ENCODE measurements at regions not wholly inside any gene's neighbourhood (a gene's known extent, or its start where the extent isn't known, plus 50 kb on each side); places are given as distances from the start of the nearest gene placed in this dataset.
"Not testable (repeated sequence)": the region's sequence is repeated elsewhere in the genome, so short reads cannot be mapped to it uniquely, and the experiment has no call there.

GRCh38 chr14:45558183-45558582 lies 305.2 kb upstream of the MIS18BP1 start:
- DNase-seq (ENCODE audit: low spot score), result no peak
- Mint-ChIP-seq H3K9me3 (peaks cover 9% of the 10 kb centered on the region), H3K27ac (no peak overlapping the region), H3K4me1 (ENCODE audit: low read depth) (no peaks in the 10 kb centered on the region), H3K36me3 (ENCODE audit: low read depth) (no peaks in the 10 kb centered on the region), H3K4me3 (ENCODE audit: low read depth) (no peak overlapping the region), H3K27me3 (ENCODE audit: low read depth) (no peaks in the 10 kb centered on the region)
- intact Hi-C loops (cut with micrococcal nuclease), result no loop called here

GRCh38 chr14:45553981-45554380 lies 301.0 kb upstream of the MIS18BP1 start:
- no peaks in the 10 kb centered on the region for H3K4me1 Mint-ChIP-seq (ENCODE audit: low read depth)
- no peak overlapping the region for H3K4me3 Mint-ChIP-seq (ENCODE audit: low read depth)
- no peak for DNase-seq (ENCODE audit: low spot score)
- intact Hi-C loops (cut with micrococcal nuclease), result no loop called here
- H3K36me3 Mint-ChIP-seq (ENCODE audit: low read depth), result no peaks in the 10 kb centered on the region
- H3K27ac Mint-ChIP-seq, result no peak overlapping the region
- H3K27me3 Mint-ChIP-seq (ENCODE audit: low read depth), result no peaks in the 10 kb centered on the region
- peaks cover 26% of the 10 kb centered on the region for H3K9me3 Mint-ChIP-seq

GRCh38 chr14:45551240-45551820 lies 298.3 kb upstream of the MIS18BP1 start:
- H3K4me3 Mint-ChIP-seq (ENCODE audit: low read depth); H3K27ac Mint-ChIP-seq; H3K36me3 Mint-ChIP-seq (ENCODE audit: low read depth); H3K27me3 Mint-ChIP-seq (ENCODE audit: low read depth); intact Hi-C loops (cut with micrococcal nuclease); H3K4me1 Mint-ChIP-seq (ENCODE audit: low read depth); DNase-seq (ENCODE audit: low spot score): not testable (repeated sequence)
- H3K9me3 Mint-ChIP-seq, result peaks cover 24% of the 10 kb centered on the region

GRCh38 chr14:45531022-45531421 lies 278.0 kb upstream of the MIS18BP1 start:
- Mint-ChIP-seq H3K27ac (no peak overlapping the region), H3K4me3 (ENCODE audit: low read depth) (no peak overlapping the region), H3K4me1 (ENCODE audit: low read depth) (no peaks in the 10 kb centered on the region), H3K36me3 (ENCODE audit: low read depth) (no peaks in the 10 kb centered on the region), H3K9me3 (peaks cover 17% of the 10 kb centered on the region), H3K27me3 (ENCODE audit: low read depth) (no peaks in the 10 kb centered on the region)
- DNase-seq (ENCODE audit: low spot score), result no peak
- intact Hi-C loops (cut with micrococcal nuclease), result no loop called here

GRCh38 chr14:45526715-45527549 lies 273.9 kb upstream of the MIS18BP1 start:
- H3K27me3 Mint-ChIP-seq (ENCODE audit: low read depth), result no peaks in the 10 kb centered on the region
- intact Hi-C loops (cut with micrococcal nuclease), result loop anchor here (5.0 kb wide), 1 partner anchor 100 kb away; no protein-coding TSS in a partner anchor
- no peaks in the 10 kb centered on the region for H3K36me3 Mint-ChIP-seq (ENCODE audit: low read depth)
- peaks cover 12% of the 10 kb centered on the region for H3K9me3 Mint-ChIP-seq
- no peak for DNase-seq (ENCODE audit: low spot score)
- no peaks in the 10 kb centered on the region for H3K4me1 Mint-ChIP-seq (ENCODE audit: low read depth)
- H3K27ac Mint-ChIP-seq, result no peak overlapping the region
- H3K4me3 Mint-ChIP-seq (ENCODE audit: low read depth), result no peak overlapping the region

- Mint-ChIP-seq H3K27me3 (ENCODE audit: low read depth) (no peaks in the 10 kb centered on the region), H3K4me1 (ENCODE audit: low read depth) (no peaks in the 10 kb centered on the region), H3K9me3 (peaks cover 15% of the 10 kb centered on the region), H3K36me3 (ENCODE audit: low read depth) (no peaks in the 10 kb centered on the region), H3K27ac (no peak overlapping the region), H3K4me3 (ENCODE audit: low read depth) (no peak overlapping the region)
- intact Hi-C loops (cut with micrococcal nuclease), result no loop called here
- no peak for DNase-seq (ENCODE audit: low spot score)
These were observed 266.8 kb upstream of the MIS18BP1 start for GRCh38 chr14:45519766-45520165.

GRCh38 chr14:45492876-45493275 lies 239.9 kb upstream of the MIS18BP1 start:
- H3K4me1 Mint-ChIP-seq (ENCODE audit: low read depth), result no peaks in the 10 kb centered on the region
- intact Hi-C loops (cut with micrococcal nuclease), result no loop called here
- no peak for DNase-seq (ENCODE audit: low spot score)
- no peak overlapping the region for H3K4me3 Mint-ChIP-seq (ENCODE audit: low read depth)
- no peak overlapping the region for H3K27ac Mint-ChIP-seq
- no peaks in the 10 kb centered on the region for H3K27me3 Mint-ChIP-seq (ENCODE audit: low read depth)
- no peaks in the 10 kb centered on the region for H3K36me3 Mint-ChIP-seq (ENCODE audit: low read depth)
- peaks cover 16% of the 10 kb centered on the region for H3K9me3 Mint-ChIP-seq

GRCh38 chr14:45491914-45492313 lies 238.9 kb upstream of the MIS18BP1 start:
- Mint-ChIP-seq H3K36me3 (ENCODE audit: low read depth) (no peaks in the 10 kb centered on the region), H3K27ac (no peak overlapping the region), H3K9me3 (peaks cover 20% of the 10 kb centered on the region), H3K4me1 (ENCODE audit: low read depth) (no peaks in the 10 kb centered on the region), H3K4me3 (ENCODE audit: low read depth) (no peak overlapping the region), H3K27me3 (ENCODE audit: low read depth) (no peaks in the 10 kb centered on the region)
- intact Hi-C loops (cut with micrococcal nuclease), result no loop called here
- DNase-seq (ENCODE audit: low spot score), result no peak

GRCh38 chr14:45486599-45486998 lies 233.6 kb upstream of the MIS18BP1 start:
- Mint-ChIP-seq H3K4me1 (ENCODE audit: low read depth) (no peaks in the 10 kb centered on the region), H3K4me3 (ENCODE audit: low read depth) (no peak overlapping the region), H3K27ac (no peak overlapping the region), H3K9me3 (peaks cover 44% of the 10 kb centered on the region), H3K27me3 (ENCODE audit: low read depth) (no peaks in the 10 kb centered on the region), H3K36me3 (ENCODE audit: low read depth) (no peaks in the 10 kb centered on the region)
- intact Hi-C loops (cut with micrococcal nuclease), result no loop called here
- no peak for DNase-seq (ENCODE audit: low spot score)

- intact Hi-C loops (cut with micrococcal nuclease), result no loop called here
- no peak for DNase-seq (ENCODE audit: low spot score)
- no peaks in the 10 kb centered on the region for H3K4me1 Mint-ChIP-seq (ENCODE audit: low read depth)
- peaks cover 12% of the 10 kb centered on the region for H3K9me3 Mint-ChIP-seq
- no peak overlapping the region for H3K4me3 Mint-ChIP-seq (ENCODE audit: low read depth)
- H3K36me3 Mint-ChIP-seq (ENCODE audit: low read depth), result no peaks in the 10 kb centered on the region
- H3K27ac Mint-ChIP-seq, result no peak overlapping the region
- H3K27me3 Mint-ChIP-seq (ENCODE audit: low read depth), result no peaks in the 10 kb centered on the region
These were observed 214.0 kb upstream of the MIS18BP1 start for GRCh38 chr14:45467023-45467422.

GRCh38 chr14:45434221-45434620 lies 181.2 kb upstream of the MIS18BP1 start:
- Mint-ChIP-seq H3K4me3 (ENCODE audit: low read depth) (no peak overlapping the region), H3K27me3 (ENCODE audit: low read depth) (no peaks in the 10 kb centered on the region), H3K27ac (no peak overlapping the region), H3K4me1 (ENCODE audit: low read depth) (no peaks in the 10 kb centered on the region), H3K36me3 (ENCODE audit: low read depth) (no peaks in the 10 kb centered on the region), H3K9me3 (peaks cover 2% of the 10 kb centered on the region)
- DNase-seq (ENCODE audit: low spot score), result no peak
- intact Hi-C loops (cut with micrococcal nuclease), result no loop called here

GRCh38 chr14:45426685-45427282 lies 173.8 kb upstream of the MIS18BP1 start:
- no peak overlapping the region for H3K27ac Mint-ChIP-seq
- no peaks in the 10 kb centered on the region for H3K9me3 Mint-ChIP-seq
- H3K4me1 Mint-ChIP-seq (ENCODE audit: low read depth), result no peaks in the 10 kb centered on the region
- intact Hi-C loops (cut with micrococcal nuclease), result loop anchor here (5.0 kb wide), 1 partner anchor 101 kb away; no protein-coding TSS in a partner anchor
- DNase-seq (ENCODE audit: low spot score), result no peak
- H3K27me3 Mint-ChIP-seq (ENCODE audit: low read depth), result no peaks in the 10 kb centered on the region
- H3K36me3 Mint-ChIP-seq (ENCODE audit: low read depth), result no peaks in the 10 kb centered on the region
- H3K4me3 Mint-ChIP-seq (ENCODE audit: low read depth), result no peak overlapping the region

GRCh38 chr14:45406942-45407341 lies 153.9 kb upstream of the MIS18BP1 start:
- no peaks in the 10 kb centered on the region for H3K36me3 Mint-ChIP-seq (ENCODE audit: low read depth)
- intact Hi-C loops (cut with micrococcal nuclease), result no loop called here
- H3K27me3 Mint-ChIP-seq (ENCODE audit: low read depth), result no peaks in the 10 kb centered on the region
- peaks cover 8% of the 10 kb centered on the region for H3K9me3 Mint-ChIP-seq
- no peak overlapping the region for H3K4me3 Mint-ChIP-seq (ENCODE audit: low read depth)
- DNase-seq (ENCODE audit: low spot score), result no peak
- H3K4me1 Mint-ChIP-seq (ENCODE audit: low read depth), result no peaks in the 10 kb centered on the region
- no peak overlapping the region for H3K27ac Mint-ChIP-seq
